ENCODE measurements at regions not wholly inside any gene's neighbourhood (a gene's known extent, or its start where the extent isn't known, plus 50 kb on each side); places are given as distances from the start of the nearest gene placed in this dataset.

GRCh38 chr10:130401860-130402765 lies 265.9 kb downstream of the GLRX3 start:
- no peak for TF ChIP-seq CTCF (IDR thresholded peaks at IDR 0.05)
- Histone ChIP-seq H3K27ac (no peak overlapping the region), H3K27me3 (peaks cover 0 to 24% (median 9%) of the 10 kb centered on the region in 7 donors), H3K9me3 (peaks cover 0 to 5% (median 0%) of the 10 kb centered on the region in 11 donors), H3K36me3 (no peaks in the 10 kb centered on the region), H3K4me1 (no peaks in the 10 kb centered on the region), H3K4me3 (no peak overlapping the region)
- ATAC-seq (no peak), DNase-seq (no peak)
- intact Hi-C loops (cut with DNase I) = loop anchor here in 1 of 10 donors (10.0 kb wide), 1 partner anchor 63 kb away; no protein-coding TSS in a partner anchor
- 80 to 82% methylated on average over 16 of the region's 16 CpGs for WGBS, 2 donors

GRCh38 chr10:130403153-130404075 lies 267.2 kb downstream of the GLRX3 start:
- Histone ChIP-seq H3K27me3 (peaks cover 0 to 24% (median 9%) of the 10 kb centered on the region in 7 donors), H3K4me3 (no peak overlapping the region), H3K36me3 (no peaks in the 10 kb centered on the region), H3K27ac (no peak overlapping the region), H3K9me3 (no peaks in the 10 kb centered on the region), H3K4me1 (no peaks in the 10 kb centered on the region)
- DNase-seq = no peak
- no peak for TF ChIP-seq CTCF (IDR thresholded peaks at IDR 0.05)
- no peak for ATAC-seq
- WGBS, 2 donors = 70 to 75% methylated on average over 6 of the region's 6 CpGs
- intact Hi-C loops (cut with DNase I) = loop anchor here in 1 of 10 donors (10.0 kb wide), 1 partner anchor 61 kb away; no protein-coding TSS in a partner anchor

GRCh38 chr10:130404476-130405055 lies 268.4 kb downstream of the GLRX3 start:
- H3K27me3 ChIP-seq = peaks cover 0 to 24% (median 9%) of the 10 kb centered on the region in 7 donors
- H3K36me3 ChIP-seq = no peaks in the 10 kb centered on the region
- ATAC-seq (no peak), DNase-seq (no peak)
- H3K9me3 ChIP-seq = no peaks in the 10 kb centered on the region
- WGBS, 2 donors = 56 to 58% methylated on average over 5 of the region's 5 CpGs
- no peaks in the 10 kb centered on the region for H3K4me1 ChIP-seq
- intact Hi-C loops (cut with DNase I) = loop anchor here in 1 of 10 donors (10.0 kb wide), 1 partner anchor 60 kb away; no protein-coding TSS in a partner anchor
- no peak overlapping the region for H3K4me3 ChIP-seq
- TF ChIP-seq CTCF (IDR thresholded peaks at IDR 0.05) = no peak
- H3K27ac ChIP-seq = no peak overlapping the region

- no peak for ATAC-seq
- intact Hi-C loops (cut with DNase I) = loop anchor here in 1 of 10 donors (10.0 kb wide), 1 partner anchor 58 kb away; no protein-coding TSS in a partner anchor
These were observed 270.9 kb downstream of the GLRX3 start for GRCh38 chr10:130407052-130407451.

More at GRCh38 chr10:130407052-130407451, 270.9 kb downstream of the GLRX3 start:
- Histone ChIP-seq H3K27ac (no peak overlapping the region), H3K36me3 (no peaks in the 10 kb centered on the region), H3K9me3 (no peaks in the 10 kb centered on the region), H3K27me3 (peaks cover 0 to 25% (median 16%) of the 10 kb centered on the region in 7 donors), H3K4me1 (no peaks in the 10 kb centered on the region), H3K4me3 (no peak overlapping the region)
- no peak for DNase-seq
- TF ChIP-seq CTCF (IDR thresholded peaks at IDR 0.05) = no peak
- 77 to 78% methylated on average over 4 of the region's 4 CpGs for WGBS, 2 donors
